Spleen (tissue), 11 donors: ENCODE measurements at regions not wholly inside any gene's neighbourhood (a gene's known extent, or its start where the extent isn't known, plus 50 kb on each side); places are given as distances from the start of the nearest gene placed in this dataset.

ENCODE experiments used
- DNase-seq: peaks from one replicate; pipeline ENCODE4 v3.0.0-alpha.2; 2020
- H3K27ac ChIP-seq, 8 donors: fragments of 200-600 bp; sonication (generic) in 7 of 8; 1 replicate in 4 of 8; 2 replicates in 4 of 8; pipeline versions ENCODE4 v1.5.0 to v1.8.0; 2016 to 2021; ENCODE audit warnings: inconsistent platforms in 4 of 8, mild to moderate bottlenecking in 4 of 8, moderate library complexity in 1 of 8
- H3K27me3 ChIP-seq, 7 donors: fragments of 200-600 bp; sonication (generic) in 6 of 7; replicated peaks in 1 of 7; 1 replicate in 4 of 7; 2 replicates in 3 of 7; pipeline versions ENCODE4 v1.5.0 to v1.8.0; 2016 to 2021; ENCODE audit warnings: inconsistent platforms in 3 of 7, mild to moderate bottlenecking in 1 of 7
- H3K36me3 ChIP-seq, 6 donors: fragments of 200-600 bp; sonication (generic) in 5 of 6; 1 replicate in 4 of 6; 2 replicates in 2 of 6; pipeline versions ENCODE4 v1.5.0 to v1.8.0; 2016 to 2021; ENCODE audit warnings: inconsistent platforms in 2 of 6
- H3K4me1 ChIP-seq, 6 donors: fragments of 200-600 bp; sonication (generic) in 5 of 6; 1 replicate in 3 of 6; 2 replicates in 3 of 6; pipeline versions ENCODE4 v1.5.0 to v1.8.0; 2016 to 2021; ENCODE audit warnings: inconsistent platforms in 3 of 6
- H3K4me3 ChIP-seq, 8 donors: fragments of 200-600 bp; sonication (generic) in 7 of 8; 1 replicate in 4 of 8; 2 replicates in 4 of 8; pipeline versions ENCODE4 v1.5.0 to v1.8.0; 2016 to 2021; ENCODE audit warnings: inconsistent platforms in 4 of 8, mild to moderate bottlenecking in 4 of 8, moderate library complexity in 2 of 8
- H3K9me3 ChIP-seq, 8 donors: fragments of 200-600 bp; sonication (generic) in 7 of 8; 1 replicate in 4 of 8; 2 replicates in 4 of 8; pipeline versions ENCODE4 v1.5.0 to v1.8.0; 2016 to 2021; ENCODE audit warnings: inconsistent platforms in 4 of 8
- POLR2A ChIP-seq, 3 donors: fragments of 450-650 bp; IDR thresholded peaks; one replicate each; pipeline ENCODE4 v1.5.1; 2017; ENCODE audit warnings: antibody characterized with exemption in 3 of 3, mild to moderate bottlenecking in 1 of 3
- POLR2AphosphoS5 ChIP-seq, 3 donors: sonication (generic); formaldehyde crosslinking; IDR thresholded peaks; one replicate each; pipeline ENCODE4 v1.5.1; 2017; ENCODE audit warnings: antibody characterized with exemption in 3 of 3
- WGBS, 5 donors: extraction: QIAGEN DNeasy Blood & Tissue Kit in 3 of 5; methylation state at CpG; one replicate each; pipeline versions ENCODE4 v1.1.5 to v1.1.7; 2013 to 2018; 5-methylcytosine and 5-hydroxymethylcytosine counted together
- intact Hi-C: fragments of 100-400 bp; cut with DNase I; formaldehyde crosslinking; loops from one replicate; pipeline ENCODE4 v1.15.0; 2023; ENCODE audit warnings: low total_unique reads
- TF ChIP-seq, protein P1 (sequence below), 11 experiments: fragments of 200-600 bp in 7 of 11; fragments of 450-650 bp in 4 of 11; sonication (generic) in 4 of 11; IDR thresholded peaks in 8 of 11; conservative IDR thresholded peaks in 3 of 11; 1 replicate in 7 of 11; 2 replicates in 4 of 11; pipeline versions ENCODE4 v1.4.0 to v1.8.0; 2016 to 2021; ENCODE audit warnings: antibody characterized with exemption in 11 of 11, inconsistent platforms in 4 of 11, mild to moderate bottlenecking in 1 of 11
- donor health status: healthy with polysubstance abuse.
- donor health status: DM: no; HTN: no; CAD: no; lungs with moderate emphysema.
- donor health status: DM: no; HTN: no; CAD: no.
- donor health status: Bipolar disorder and iron deficiency.
- donor health status: healthy.
- donor health status: DM: no; HTN: no; CAD: no.
- donor health status: DM: yes; HTN: yes; CAD: no.

GRCh38 chr10:30256084-30256483, 93.0 kb downstream of the MTPAP start:
- H3K27ac ChIP-seq: no peak overlapping the region
- H3K9me3 ChIP-seq: peaks cover 0 to 32% (median 18%) of the 10 kb centered on the region in 8 donors
- H3K4me1 ChIP-seq: no peaks in the 10 kb centered on the region
- TF ChIP-seq, protein P1, sequence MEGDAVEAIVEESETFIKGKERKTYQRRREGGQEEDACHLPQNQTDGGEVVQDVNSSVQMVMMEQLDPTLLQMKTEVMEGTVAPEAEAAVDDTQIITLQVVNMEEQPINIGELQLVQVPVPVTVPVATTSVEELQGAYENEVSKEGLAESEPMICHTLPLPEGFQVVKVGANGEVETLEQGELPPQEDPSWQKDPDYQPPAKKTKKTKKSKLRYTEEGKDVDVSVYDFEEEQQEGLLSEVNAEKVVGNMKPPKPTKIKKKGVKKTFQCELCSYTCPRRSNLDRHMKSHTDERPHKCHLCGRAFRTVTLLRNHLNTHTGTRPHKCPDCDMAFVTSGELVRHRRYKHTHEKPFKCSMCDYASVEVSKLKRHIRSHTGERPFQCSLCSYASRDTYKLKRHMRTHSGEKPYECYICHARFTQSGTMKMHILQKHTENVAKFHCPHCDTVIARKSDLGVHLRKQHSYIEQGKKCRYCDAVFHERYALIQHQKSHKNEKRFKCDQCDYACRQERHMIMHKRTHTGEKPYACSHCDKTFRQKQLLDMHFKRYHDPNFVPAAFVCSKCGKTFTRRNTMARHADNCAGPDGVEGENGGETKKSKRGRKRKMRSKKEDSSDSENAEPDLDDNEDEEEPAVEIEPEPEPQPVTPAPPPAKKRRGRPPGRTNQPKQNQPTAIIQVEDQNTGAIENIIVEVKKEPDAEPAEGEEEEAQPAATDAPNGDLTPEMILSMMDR (IDR thresholded peaks at IDR 0.05 in 8 of 11, conservative IDR thresholded peaks at IDR 0.05 in 3 of 11): no peak
- TF ChIP-seq POLR2A (IDR thresholded peaks at IDR 0.05) (no peak), POLR2AphosphoS5 (IDR thresholded peaks at IDR 0.05) (no peak)
- DNase-seq: no peak
- intact Hi-C loops: no loop called here
- peaks cover 0 to 4% (median 0%) of the 10 kb centered on the region in 7 donors for H3K27me3 ChIP-seq
- H3K4me3 ChIP-seq: no peak overlapping the region
- H3K36me3 ChIP-seq: no peaks in the 10 kb centered on the region
- 76 to 92% (median 84%) methylated on average over 1 of the region's 1 CpG for WGBS, 5 donors

- Histone ChIP-seq H3K27ac (no peak overlapping the region), H3K9me3 (peaks cover 0 to 32% (median 18%) of the 10 kb centered on the region in 8 donors), H3K4me3 (no peak overlapping the region), H3K4me1 (no peaks in the 10 kb centered on the region), H3K27me3 (peaks cover 0 to 4% (median 0%) of the 10 kb centered on the region in 7 donors), H3K36me3 (no peaks in the 10 kb centered on the region)
- no peak for DNase-seq
- 36 to 72% (median 50%) methylated on average over 1 of the region's 1 CpG for WGBS, 5 donors
- intact Hi-C loops: no loop called here
- TF ChIP-seq POLR2A (IDR thresholded peaks at IDR 0.05) (no peak), POLR2AphosphoS5 (IDR thresholded peaks at IDR 0.05) (no peak)
- TF ChIP-seq, protein P1 (IDR thresholded peaks at IDR 0.05 in 8 of 11, conservative IDR thresholded peaks at IDR 0.05 in 3 of 11): no peak
These were observed 94.2 kb downstream of the MTPAP start for GRCh38 chr10:30254926-30255325.

GRCh38 chr10:30248728-30249127, 100.3 kb downstream of the MTPAP start:
- intact Hi-C loops: no loop called here
- TF ChIP-seq POLR2A (IDR thresholded peaks at IDR 0.05) (no peak), POLR2AphosphoS5 (IDR thresholded peaks at IDR 0.05) (no peak)
- TF ChIP-seq, protein P1 (IDR thresholded peaks at IDR 0.05 in 8 of 11, conservative IDR thresholded peaks at IDR 0.05 in 3 of 11): no peak

GRCh38 chr10:30247704-30248103, 101.4 kb downstream of the MTPAP start:
- TF ChIP-seq, protein P1 (IDR thresholded peaks at IDR 0.05 in 8 of 11, conservative IDR thresholded peaks at IDR 0.05 in 3 of 11): no peak
- TF ChIP-seq POLR2A (IDR thresholded peaks at IDR 0.05) (no peak), POLR2AphosphoS5 (IDR thresholded peaks at IDR 0.05) (no peak)
- Histone ChIP-seq H3K27ac (no peak overlapping the region), H3K27me3 (no peaks in the 10 kb centered on the region), H3K4me3 (no peak overlapping the region), H3K9me3 (peaks cover 0 to 25% (median 8%) of the 10 kb centered on the region in 8 donors), H3K4me1 (no peaks in the 10 kb centered on the region), H3K36me3 (no peaks in the 10 kb centered on the region)
- WGBS, 5 donors: 74 to 85% (median 82%) methylated on average over 4 of the region's 4 CpGs
- no peak for DNase-seq
- intact Hi-C loops: no loop called here

More at GRCh38 chr10:30248728-30249127, 100.3 kb downstream of the MTPAP start:
- no peaks in the 10 kb centered on the region for H3K27me3 ChIP-seq
- H3K4me1 ChIP-seq: no peaks in the 10 kb centered on the region
- no peak for DNase-seq
- no peak overlapping the region for H3K4me3 ChIP-seq
- peaks cover 0 to 36% (median 18%) of the 10 kb centered on the region in 8 donors for H3K9me3 ChIP-seq
- H3K27ac ChIP-seq: no peak overlapping the region
- 86 to 97% (median 93%) methylated on average over 4 of the region's 4 CpGs for WGBS, 5 donors
- H3K36me3 ChIP-seq: no peaks in the 10 kb centered on the region
